ENCODE measurements at regions not wholly inside any gene's neighbourhood (a gene's known extent, or its start where the extent isn't known, plus 50 kb on each side); places are given as distances from the start of the nearest gene placed in this dataset.

GRCh38 chr11:131157678-131158077 lies 212.7 kb upstream of the NTM start:
- 88 to 93% methylated on average over 2 of the region's 2 CpGs for WGBS, 2 donors
- H3K36me3 ChIP-seq, result no peaks in the 10 kb centered on the region
- TF ChIP-seq POLR2A (IDR thresholded peaks at IDR 0.05), result no peak
- no peak for TF ChIP-seq CTCF (IDR thresholded peaks at IDR 0.05)
- no peak overlapping the region for H3K4me3 ChIP-seq (replicated peaks in 1 of 3)
- H3K27me3 ChIP-seq, result no peaks in the 10 kb centered on the region
- no peaks in the 10 kb centered on the region for H3K4me1 ChIP-seq
- H3K9me3 ChIP-seq, result no peaks in the 10 kb centered on the region
- no peak overlapping the region for H3K27ac ChIP-seq
- no peak for DNase-seq
- intact Hi-C loops (cut with DNase I), result no loop called here

GRCh38 chr11:131160846-131161245 lies 209.6 kb upstream of the NTM start:
- intact Hi-C loops (cut with DNase I), result no loop called here
- Histone ChIP-seq H3K4me1 (no peaks in the 10 kb centered on the region), H3K4me3 (replicated peaks in 1 of 3) (no peak overlapping the region), H3K36me3 (no peaks in the 10 kb centered on the region), H3K27me3 (no peaks in the 10 kb centered on the region), H3K27ac (no peak overlapping the region), H3K9me3 (no peaks in the 10 kb centered on the region)
- no peak for DNase-seq
- 73 to 89% methylated on average over 7 of the region's 7 CpGs for WGBS, 2 donors
- TF ChIP-seq CTCF (IDR thresholded peaks at IDR 0.05), result no peak
- no peak for TF ChIP-seq POLR2A (IDR thresholded peaks at IDR 0.05)

- no peaks in the 10 kb centered on the region for H3K27me3 ChIP-seq
- 73 to 85% methylated on average over 8 of the region's 8 CpGs for WGBS, 2 donors
- no peaks in the 10 kb centered on the region for H3K9me3 ChIP-seq
- DNase-seq, result no peak
- intact Hi-C loops (cut with DNase I), result no loop called here
- no peak for TF ChIP-seq POLR2A (IDR thresholded peaks at IDR 0.05)
- TF ChIP-seq CTCF (IDR thresholded peaks at IDR 0.05), result no peak
- no peak overlapping the region for H3K27ac ChIP-seq
- H3K4me3 ChIP-seq (replicated peaks in 1 of 3), result no peak overlapping the region
- no peaks in the 10 kb centered on the region for H3K36me3 ChIP-seq
- H3K4me1 ChIP-seq, result no peaks in the 10 kb centered on the region
Observed at GRCh38 chr11:131163613-131164012, 206.8 kb upstream of the NTM start.

- Histone ChIP-seq H3K36me3 (no peaks in the 10 kb centered on the region), H3K9me3 (no peaks in the 10 kb centered on the region), H3K4me3 (replicated peaks in 1 of 3) (no peak overlapping the region), H3K27ac (no peak overlapping the region), H3K27me3 (no peaks in the 10 kb centered on the region), H3K4me1 (no peaks in the 10 kb centered on the region)
- no peak for DNase-seq
- WGBS, 2 donors, result 62 to 70% methylated on average over 5 of the region's 5 CpGs
- TF ChIP-seq POLR2A (IDR thresholded peaks at IDR 0.05) (no peak), CTCF (IDR thresholded peaks at IDR 0.05) (no peak)
- intact Hi-C loops (cut with DNase I), result no loop called here
Observed at GRCh38 chr11:131165036-131165435, 205.4 kb upstream of the NTM start.

- Histone ChIP-seq H3K9me3 (no peaks in the 10 kb centered on the region), H3K27me3 (no peaks in the 10 kb centered on the region), H3K4me1 (no peaks in the 10 kb centered on the region), H3K36me3 (no peaks in the 10 kb centered on the region), H3K27ac (no peak overlapping the region), H3K4me3 (replicated peaks in 1 of 3) (no peak overlapping the region)
- 79 to 90% methylated on average over 5 of the region's 5 CpGs for WGBS, 2 donors
- DNase-seq, result no peak
- intact Hi-C loops (cut with DNase I), result no loop called here
- TF ChIP-seq POLR2A (IDR thresholded peaks at IDR 0.05) (no peak), CTCF (IDR thresholded peaks at IDR 0.05) (no peak)
Observed at GRCh38 chr11:131168839-131169713, 201.3 kb upstream of the NTM start.

All from thyroid gland (tissue), 4 donors.